ENCODE measurements at regions not wholly inside any gene's neighbourhood (a gene's known extent, or its start where the extent isn't known, plus 50 kb on each side); places are given as distances from the start of the nearest gene placed in this dataset.

GRCh38 chr20:52667358-52667757, 304.8 kb upstream of the TSHZ2 start:
- Histone ChIP-seq H2BK5ac (ENCODE audit: low read depth, low read length, poor library complexity, severe bottlenecking) (no peak overlapping the region), H2AK9ac (replicated peaks; ENCODE audit: low read depth, low read length, poor library complexity) (no peak overlapping the region), H3K36me3 (ENCODE audit: control insufficient read depth, insufficient read depth, low read length) (no peaks in the 10 kb centered on the region), H3K9me3 (ENCODE audit: control insufficient read depth, insufficient read depth, low read length) (no peaks in the 10 kb centered on the region), H3K4me1 (ENCODE audit: control insufficient read depth, insufficient read depth, low read length) (no peaks in the 10 kb centered on the region), H3K9me1 (ENCODE audit: insufficient read depth, low read length) (no peaks in the 10 kb centered on the region), H3K27ac (ENCODE audit: insufficient read depth, low read length) (no peak overlapping the region), H2AFZ (replicated peaks; ENCODE audit: low read length, poor library complexity) (no peak overlapping the region), H4K8ac (ENCODE audit: low read depth in 2 of 2, low read length in 2 of 2) (no peak overlapping the region), H3K4ac (ENCODE audit: low read depth, low read length) (no peak overlapping the region), H4K20me1 (ENCODE audit: insufficient read depth, low read length) (no peaks in the 10 kb centered on the region), H4K91ac (ENCODE audit: insufficient read depth, low read depth, low read length) (no peak overlapping the region), H3K27me3 (ENCODE audit: control insufficient read depth, insufficient read depth, low read length) (no peaks in the 10 kb centered on the region), H3K79me1 (ENCODE audit: low read depth in 1 of 2, low read length in 2 of 2) (no peaks in the 10 kb centered on the region), H3K9ac (ENCODE audit: low read depth, low read length) (no peak overlapping the region), H4K5ac (ENCODE audit: low read depth, low read length) (no peak overlapping the region), H3K4me3 (ENCODE audit: insufficient read depth, low read depth, low read length) (no peak overlapping the region), H2AK5ac (ENCODE audit: low read depth, low read length) (no peak overlapping the region), H3K14ac (replicated peaks; ENCODE audit: low read depth, low read length) (no peak overlapping the region), H2BK15ac (ENCODE audit: low read depth, low read length) (no peak overlapping the region), H2BK120ac (ENCODE audit: low read depth, low read length) (no peak overlapping the region), H3K23ac (ENCODE audit: low read depth, low read length) (no peak overlapping the region), H2BK20ac (ENCODE audit: low read depth, low read length) (no peak overlapping the region), H3K18ac (ENCODE audit: low read depth, low read length) (no peak overlapping the region), H3K56ac (ENCODE audit: extremely low read depth, insufficient read depth, low read length) (no peak overlapping the region), H3K4me2 (ENCODE audit: low read depth, low read length) (no peak overlapping the region)
- no TSS peak for BruUV-seq (replicated peaks)
- ChIA-PET POLR2A (ENCODE audit: unreplicated experiment) (no interaction called here), CTCF (no interaction called here)
- no peak for ATAC-seq (ENCODE audit: low read depth)
- no peak for TF ChIP-seq BHLHE40 (IDR thresholded peaks at IDR 0.05; ENCODE audit: low read depth, low read length)
- TF ChIP-seq SMC3 (IDR thresholded peaks at IDR 0.05; ENCODE audit: low read depth, low read length): no peak
- no peak for TF ChIP-seq USF2 (IDR thresholded peaks at IDR 0.05; ENCODE audit: low read depth, low read length)
- no peak for TF ChIP-seq MXI1 (IDR thresholded peaks at IDR 0.05; ENCODE audit: borderline replicate concordance, low read depth, low read length)
- TF ChIP-seq RAD21 (IDR thresholded peaks at IDR 0.05; ENCODE audit: low read length): no peak
- TF ChIP-seq RCOR1 (IDR thresholded peaks at IDR 0.05; ENCODE audit: insufficient replicate concordance, low read length): no peak
- TF ChIP-seq FOS (IDR thresholded peaks at IDR 0.05; ENCODE audit: low read depth, low read length): no peak
- no peak for TF ChIP-seq CHD1 (IDR thresholded peaks at IDR 0.05; ENCODE audit: low read depth, low read length)
- no peak for TF ChIP-seq RFX5 (IDR thresholded peaks at IDR 0.05; ENCODE audit: low read depth, low read length)
- TF ChIP-seq POLR2A (IDR thresholded peaks at IDR 0.05; ENCODE audit: low read depth, low read length): no peak
- in situ Hi-C loops (cut with MboI; ENCODE audit: low sequenced_read_pairs): no loop called here
- intact Hi-C loops (cut with micrococcal nuclease): no loop called here
- 71% methylated on average over 5 of the region's 5 CpGs; no CpG with 5 or more reads in 1 of the 2 experiments for WGBS, 2 experiments (ENCODE audit: extremely low coverage in 2 of 2, insufficient read length in 1 of 2)
- dilution Hi-C loops (cut with HindIII; ENCODE audit: low sequenced_read_pairs, unreplicated experiment): no loop called here
- no peak for DNase-seq

Measured in IMR-90 (cell line).